Choroid plexus epithelial cell (primary cell): ENCODE measurements at regions not wholly inside any gene's neighbourhood (a gene's known extent, or its start where the extent isn't known, plus 50 kb on each side); places are given as distances from the start of the nearest gene placed in this dataset.

Source experiments
- DNase-seq: peaks from one replicate; pipeline ENCODE4 v3.0.0-alpha.2; 2010; ENCODE audit warnings: low read depth
- H3K4me3 ChIP-seq: 2 replicates; pipeline ENCODE4 v1.5.1; 2011; ENCODE audit warnings: low read depth, mild to moderate bottlenecking, control low read depth, low read length, moderate library complexity
- CTCF ChIP-seq: conservative IDR thresholded peaks from 2 replicates; pipeline ENCODE4 v1.5.1; 2011; ENCODE audit warnings: low read depth, mild to moderate bottlenecking, control low read depth, inconsistent platforms, low read length, moderate library complexity

- no peak for DNase-seq
- no peak overlapping the region for H3K4me3 ChIP-seq
- TF ChIP-seq CTCF = no peak
Observed at GRCh38 chr6:164570801-164571200, 738.6 kb downstream of the C6orf118 start.

DNA sequence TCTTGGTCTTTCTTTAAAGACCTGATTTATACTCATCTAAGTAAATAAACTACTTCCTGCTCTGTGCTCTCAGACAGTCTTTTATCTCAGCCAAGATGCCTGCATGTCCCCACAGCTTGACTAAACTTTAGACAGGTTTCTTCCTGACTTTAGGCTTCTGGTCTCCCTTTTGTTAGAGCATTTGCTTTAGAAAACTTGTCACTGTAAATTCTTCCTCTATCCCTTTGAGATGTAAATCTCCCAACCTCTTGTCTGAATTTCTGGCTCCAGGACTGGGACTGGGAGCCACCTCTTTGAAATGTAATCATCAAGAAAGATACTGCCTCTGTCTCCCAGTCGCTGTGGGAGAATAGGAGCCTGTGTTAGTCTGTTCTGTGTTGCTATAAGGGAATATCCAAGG, 739.9 kb downstream of the C6orf118 start:
- DNase-seq = no peak
- no peak overlapping the region for H3K4me3 ChIP-seq
- TF ChIP-seq CTCF = no peak

DNA sequence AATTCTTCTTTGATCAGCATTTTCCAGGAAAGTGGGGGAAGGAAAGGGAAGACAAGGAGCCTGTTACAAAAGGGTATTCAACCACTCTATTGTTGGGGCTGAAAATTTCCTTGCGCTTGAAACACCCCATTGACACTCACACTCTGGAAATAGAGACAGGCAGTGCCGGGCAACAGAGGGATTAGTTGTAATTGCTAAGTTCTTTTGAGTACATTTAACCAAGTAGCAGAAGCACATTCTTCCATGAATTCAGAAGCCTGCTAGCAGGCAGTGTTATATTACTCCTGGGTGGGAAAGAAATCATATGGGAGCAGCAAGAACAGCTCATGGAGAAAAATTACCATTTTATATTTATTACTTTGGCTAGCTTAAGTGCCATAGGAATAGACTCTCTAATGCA, 745.5 kb downstream of the C6orf118 start:
- DNase-seq = no peak
- no peak for TF ChIP-seq CTCF
- no peak overlapping the region for H3K4me3 ChIP-seq

- no peak overlapping the region for H3K4me3 ChIP-seq
- no peak for DNase-seq
- no peak for TF ChIP-seq CTCF
Observed at GRCh38 chr6:164561656-164562055, 747.7 kb downstream of the C6orf118 start.

- no peak for TF ChIP-seq CTCF
- no peak overlapping the region for H3K4me3 ChIP-seq
- no peak for DNase-seq
Observed at GRCh38 chr6:164554700-164555476, 754.5 kb downstream of the C6orf118 start.

DNA sequence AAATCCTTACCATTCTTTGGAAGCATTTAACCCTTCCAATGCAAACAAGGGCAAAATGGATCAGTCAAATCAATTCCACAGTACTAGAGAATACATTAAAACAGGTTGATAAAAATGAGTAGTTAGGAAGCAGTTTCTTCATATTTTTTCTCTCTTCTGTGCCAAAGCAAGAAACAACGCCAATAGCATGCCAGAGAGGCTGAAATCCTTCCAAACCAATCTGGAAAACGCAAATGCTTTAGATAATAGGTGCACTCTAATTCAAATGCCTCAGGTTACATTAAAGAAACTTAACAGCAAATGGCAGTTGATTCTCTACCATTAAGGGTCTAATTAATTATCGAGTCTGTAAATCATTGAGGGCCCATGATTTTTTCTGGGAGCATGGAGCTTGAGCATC, 755.2 kb downstream of the C6orf118 start:
- no peak overlapping the region for H3K4me3 ChIP-seq
- no peak for TF ChIP-seq CTCF
- DNase-seq = no peak

- TF ChIP-seq CTCF = no peak
- no peak overlapping the region for H3K4me3 ChIP-seq
- DNase-seq = no peak
Observed at GRCh38 chr6:164551706-164552105, 757.7 kb downstream of the C6orf118 start.
